H1 (cell line): ENCODE measurements at regions not wholly inside any gene's neighbourhood (a gene's known extent, or its start where the extent isn't known, plus 50 kb on each side); places are given as distances from the start of the nearest gene placed in this dataset.

ENCODE experiments used
- BRCA1 ChIP-seq: IDR thresholded peaks from 2 replicates; pipeline ENCODE4 v1.6.1; 2012; ENCODE audit warnings: low read depth, low read length, improper control_type of control experiment
- KDM5A ChIP-seq: fragments of 200-600 bp; IDR thresholded peaks from 2 replicates; pipeline ENCODE4 v1.7.1; 2012; ENCODE audit warnings: mild to moderate bottlenecking, low read length, inconsistent platforms, mixed read lengths
- PHF8 ChIP-seq: fragments of 200-600 bp; sonication (generic); conservative IDR thresholded peaks from 2 replicates; pipeline ENCODE4 v1.7.1; 2012; ENCODE audit warnings: low read depth, mild to moderate bottlenecking, inconsistent platforms, low read length, moderate library complexity
- TF ChIP-seq, protein P1 (sequence below): IDR thresholded peaks from 2 replicates; pipeline ENCODE4 v1.6.1; 2012; ENCODE audit warnings: low read length, inconsistent platforms
- TF ChIP-seq, protein P2 (sequence below), 3 experiments: IDR thresholded peaks; 1 replicate in 2 of 3; 2 replicates in 1 of 3; pipeline versions ENCODE4 v1.5.1 to v1.6.1; 2011; ENCODE audit warnings: low read length in 3 of 3, mild to moderate bottlenecking in 3 of 3, inconsistent platforms in 2 of 3, low read depth in 1 of 3, moderate library complexity in 1 of 3; ENCODE audit not compliant: insufficient read depth in 1 of 3; ENCODE audit errors: control extremely low read depth in 1 of 3
- TF ChIP-seq, protein P3 (sequence below): IDR thresholded peaks from 2 replicates; pipeline ENCODE4 v1.6.1; 2011; ENCODE audit warnings: low read depth, mild to moderate bottlenecking, low read length; ENCODE audit not compliant: insufficient read depth

DNA sequence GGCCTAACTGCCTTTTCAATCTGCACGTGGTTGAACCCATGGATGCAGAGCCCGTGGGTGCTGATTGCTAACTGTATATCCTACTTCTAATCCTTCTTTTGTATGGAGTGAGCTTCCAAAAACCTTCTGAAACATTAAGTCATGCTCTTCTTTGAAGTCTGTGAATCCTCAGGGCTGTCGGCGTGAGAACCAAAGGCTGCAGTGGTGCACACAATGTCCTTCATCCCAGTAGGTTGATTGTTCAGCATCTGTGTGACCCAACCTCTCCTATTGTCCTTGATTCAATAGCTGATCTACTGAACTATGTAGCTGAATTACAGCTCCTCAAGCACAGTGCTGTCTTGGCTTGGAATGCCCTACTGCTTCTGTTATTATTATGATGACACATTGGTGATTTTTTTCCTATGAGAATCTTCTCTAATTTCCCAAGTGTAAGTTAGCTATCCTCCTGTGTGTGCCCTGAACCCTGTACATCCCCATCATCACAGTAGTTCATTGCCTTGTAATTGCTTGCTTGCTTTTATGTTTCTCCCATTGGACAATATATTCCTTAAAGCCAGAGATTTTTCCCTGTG, 294.6 kb downstream of the TRIML1 start (continued):
- TF ChIP-seq, protein P1, sequence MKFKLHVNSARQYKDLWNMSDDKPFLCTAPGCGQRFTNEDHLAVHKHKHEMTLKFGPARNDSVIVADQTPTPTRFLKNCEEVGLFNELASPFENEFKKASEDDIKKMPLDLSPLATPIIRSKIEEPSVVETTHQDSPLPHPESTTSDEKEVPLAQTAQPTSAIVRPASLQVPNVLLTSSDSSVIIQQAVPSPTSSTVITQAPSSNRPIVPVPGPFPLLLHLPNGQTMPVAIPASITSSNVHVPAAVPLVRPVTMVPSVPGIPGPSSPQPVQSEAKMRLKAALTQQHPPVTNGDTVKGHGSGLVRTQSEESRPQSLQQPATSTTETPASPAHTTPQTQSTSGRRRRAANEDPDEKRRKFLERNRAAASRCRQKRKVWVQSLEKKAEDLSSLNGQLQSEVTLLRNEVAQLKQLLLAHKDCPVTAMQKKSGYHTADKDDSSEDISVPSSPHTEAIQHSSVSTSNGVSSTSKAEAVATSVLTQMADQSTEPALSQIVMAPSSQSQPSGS = no peak
- TF ChIP-seq KDM5A = no peak
- TF ChIP-seq BRCA1 = no peak
- TF ChIP-seq, protein P2, sequence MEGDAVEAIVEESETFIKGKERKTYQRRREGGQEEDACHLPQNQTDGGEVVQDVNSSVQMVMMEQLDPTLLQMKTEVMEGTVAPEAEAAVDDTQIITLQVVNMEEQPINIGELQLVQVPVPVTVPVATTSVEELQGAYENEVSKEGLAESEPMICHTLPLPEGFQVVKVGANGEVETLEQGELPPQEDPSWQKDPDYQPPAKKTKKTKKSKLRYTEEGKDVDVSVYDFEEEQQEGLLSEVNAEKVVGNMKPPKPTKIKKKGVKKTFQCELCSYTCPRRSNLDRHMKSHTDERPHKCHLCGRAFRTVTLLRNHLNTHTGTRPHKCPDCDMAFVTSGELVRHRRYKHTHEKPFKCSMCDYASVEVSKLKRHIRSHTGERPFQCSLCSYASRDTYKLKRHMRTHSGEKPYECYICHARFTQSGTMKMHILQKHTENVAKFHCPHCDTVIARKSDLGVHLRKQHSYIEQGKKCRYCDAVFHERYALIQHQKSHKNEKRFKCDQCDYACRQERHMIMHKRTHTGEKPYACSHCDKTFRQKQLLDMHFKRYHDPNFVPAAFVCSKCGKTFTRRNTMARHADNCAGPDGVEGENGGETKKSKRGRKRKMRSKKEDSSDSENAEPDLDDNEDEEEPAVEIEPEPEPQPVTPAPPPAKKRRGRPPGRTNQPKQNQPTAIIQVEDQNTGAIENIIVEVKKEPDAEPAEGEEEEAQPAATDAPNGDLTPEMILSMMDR (IDR thresholded peaks at IDR 0.05; ENCODE audit: control extremely low read depth in 1 of 3, insufficient read depth in 1 of 3, low read depth in 1 of 3, low read length in 3 of 3) = no peak
- no peak for TF ChIP-seq PHF8
- TF ChIP-seq, protein P3, sequence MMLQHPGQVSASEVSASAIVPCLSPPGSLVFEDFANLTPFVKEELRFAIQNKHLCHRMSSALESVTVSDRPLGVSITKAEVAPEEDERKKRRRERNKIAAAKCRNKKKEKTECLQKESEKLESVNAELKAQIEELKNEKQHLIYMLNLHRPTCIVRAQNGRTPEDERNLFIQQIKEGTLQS = no peak
